ENCODE measurements at regions not wholly inside any gene's neighbourhood (a gene's known extent, or its start where the extent isn't known, plus 50 kb on each side); places are given as distances from the start of the nearest gene placed in this dataset.

GRCh38 chr2:23326330-23326729, 58.6 kb upstream of the KLHL29 start (continued):
- no peak for TF ChIP-seq ZBTB40 (IDR thresholded peaks at IDR 0.05)
- TF ChIP-seq ZBTB40 (CRISPR knock-in tag; IDR thresholded peaks at IDR 0.05), result no peak
- TF ChIP-seq SMARCC2 (IDR thresholded peaks at IDR 0.05), result no peak
- TF ChIP-seq ZNF773 (CRISPR knock-in tag; IDR thresholded peaks at IDR 0.05; ENCODE audit: borderline replicate concordance), result no peak

GRCh38 chr2:23327416-23327815, 57.6 kb upstream of the KLHL29 start:
- POLR2A ChIA-PET, result no interaction called here
- no peaks in the 10 kb centered on the region for H3K9me3 ChIP-seq (ENCODE audit: low read length)
- no peak overlapping the region for H2AFZ ChIP-seq (ENCODE audit: low read length)
- H3K27me3 ChIP-seq (ENCODE audit: control insufficient read depth in 1 of 2, insufficient read depth in 2 of 2, low read length in 2 of 2), result peaks cover 0 to 12% of the 10 kb centered on the region in 2 experiments; a peak in 1 of 5 replicates
- CTCF ChIA-PET (ENCODE audit: low intra/inter-chr PET ratio, low total read pairs), result no interaction called here
- in situ Hi-C loops (cut with HindIII; ENCODE audit: extremely low pct_ligation_motif_present, low pct_unique_long_range_greater_than_20kb) (no loop called here), intact Hi-C loops (cut with micrococcal nuclease; ENCODE audit: unreplicated experiment) (no loop called here)
- no TSS peak for BruUV-seq (replicated peaks)
- H3K36me3 ChIP-seq (replicated peaks in 1 of 2; ENCODE audit: control insufficient read depth in 1 of 2, insufficient read depth in 2 of 2, low read length in 2 of 2), result no peaks in the 10 kb centered on the region
- H4K20me1 ChIP-seq (ENCODE audit: insufficient read depth, low read length), result no peaks in the 10 kb centered on the region
- no peak for DNase-seq (ENCODE audit: low spot score)
- H3K79me2 ChIP-seq (ENCODE audit: insufficient read depth, low read length), result no peaks in the 10 kb centered on the region
- WGBS (ENCODE audit: low lambda C conversion rate), result 10% methylated on average over 5 of the region's 5 CpGs
- no peak overlapping the region for H3K4me3 ChIP-seq (replicated peaks in 1 of 3; ENCODE audit: insufficient read depth in 1 of 3, low read depth in 2 of 3, low read length in 3 of 3)
- no peak for ATAC-seq
- H3K27ac ChIP-seq (ENCODE audit: extremely low read length, insufficient read depth, low read length), result no peak overlapping the region
- no peak for FAIRE-seq
- H3K4me1 ChIP-seq (ENCODE audit: insufficient read depth, low read length), result no peaks in the 10 kb centered on the region
- H3K4me2 ChIP-seq (ENCODE audit: low read depth, low read length), result no peak overlapping the region
- no peak for TF ChIP-seq SP2 (CRISPR knock-in tag; IDR thresholded peaks at IDR 0.05)
- TF ChIP-seq ZNF629 (CRISPR knock-in tag; conservative IDR thresholded peaks at IDR 0.05), result no peak
- TF ChIP-seq NFE2L1 (CRISPR knock-in tag; IDR thresholded peaks at IDR 0.05; ENCODE audit: borderline replicate concordance), result no peak
- TF ChIP-seq ZNF761 (CRISPR knock-in tag; conservative IDR thresholded peaks at IDR 0.05), result no peak
- TF ChIP-seq ARID3A (IDR thresholded peaks at IDR 0.05; ENCODE audit: low read depth, low read length), result no peak
- H3K9ac ChIP-seq (ENCODE audit: insufficient read depth, low read depth, low read length), result no peak overlapping the region

Measured in HepG2 (cell line).